Lung (tissue), 11 donors: ENCODE measurements at regions not wholly inside any gene's neighbourhood (a gene's known extent, or its start where the extent isn't known, plus 50 kb on each side); places are given as distances from the start of the nearest gene placed in this dataset.

Experiments used
- ATAC-seq: fragments of 200-7000 bp; cut with Tn5 transposase; one replicate; pipeline ENCODE4 v1.9.1; 2020; ENCODE audit warnings: moderate number of reproducible peaks; ENCODE audit not compliant: insufficient read depth, low FRiP score
- DNase-seq, 3 donors: peaks; one replicate each; pipeline ENCODE4 v3.0.0-alpha.2; 2013 to 2017
- H3K27ac ChIP-seq, 2 donors: one replicate each; pipeline ENCODE4 v1.5.1; 2013; ENCODE audit warnings: mild to moderate bottlenecking in 2 of 2, moderate library complexity in 2 of 2, control low read depth in 1 of 2, inconsistent platforms in 1 of 2, low read depth in 1 of 2, low read length in 1 of 2
- H3K27me3 ChIP-seq, 3 donors: one replicate each; pipeline ENCODE4 v1.5.1; 2013; ENCODE audit warnings: low read length in 2 of 3; ENCODE audit not compliant: control insufficient read depth in 3 of 3, insufficient read depth in 3 of 3
- H3K36me3 ChIP-seq, 4 donors: one replicate each; pipeline ENCODE4 v1.5.1; 2013; ENCODE audit warnings: low read length in 4 of 4, mild to moderate bottlenecking in 1 of 4, moderate library complexity in 1 of 4; ENCODE audit not compliant: control insufficient read depth in 4 of 4, insufficient read depth in 4 of 4
- H3K4me1 ChIP-seq, 5 donors: one replicate each; pipeline ENCODE4 v1.5.1; 2013; ENCODE audit warnings: low read length in 5 of 5, mild to moderate bottlenecking in 2 of 5, moderate library complexity in 1 of 5; ENCODE audit not compliant: control insufficient read depth in 5 of 5, insufficient read depth in 5 of 5
- H3K4me3 ChIP-seq: one replicate; pipeline ENCODE4 v1.5.1; 2013; ENCODE audit warnings: mild to moderate bottlenecking, control low read depth, moderate library complexity
- H3K9ac ChIP-seq, 2 donors: one replicate each; pipeline ENCODE4 v1.5.1; 2013; ENCODE audit warnings: low read length in 2 of 2, control low read depth in 1 of 2; ENCODE audit not compliant: insufficient read depth in 1 of 2
- H3K9me3 ChIP-seq, 4 donors: one replicate each; pipeline ENCODE4 v1.5.1; 2013; ENCODE audit warnings: low read length in 3 of 4, mild to moderate bottlenecking in 1 of 4, moderate library complexity in 1 of 4; ENCODE audit not compliant: control insufficient read depth in 4 of 4, insufficient read depth in 3 of 4
- CTCF ChIP-seq: IDR thresholded peaks from 2 replicates; pipeline ENCODE4 v1.5.1; 2012; ENCODE audit warnings: mild to moderate bottlenecking; ENCODE audit errors: control extremely low read depth, extremely low read depth
- WGBS, 2 donors: extraction: QIAGEN DNeasy Blood & Tissue Kit; methylation state at CpG; one replicate each; pipeline ENCODE4 v1.1.7; 2013; 5-methylcytosine and 5-hydroxymethylcytosine counted together
- donor health status: control.
- donor health status: control.
- donor health status: Bipolar disorder and iron deficiency.
- donor health status: healthy.
- donor health status: DM: yes; HTN: yes; CAD: no.

- no peak for ATAC-seq
- Histone ChIP-seq H3K4me1 (peaks cover 0 to 4% (median 0%) of the 10 kb centered on the region in 5 donors), H3K27me3 (no peaks in the 10 kb centered on the region), H3K4me3 (no peak overlapping the region), H3K9ac (no peak overlapping the region), H3K27ac (no peak overlapping the region), H3K36me3 (no peaks in the 10 kb centered on the region), H3K9me3 (no peaks in the 10 kb centered on the region)
- 92 to 95% methylated on average over 3 of the region's 3 CpGs for WGBS, 2 donors
- DNase-seq: no peak
- TF ChIP-seq CTCF: no peak
Observed at GRCh38 chr3:110066206-110066605, 728.9 kb upstream of the DPPA4 start.

- DNase-seq: peak in 1 of 3 donors; percentile 8
- ATAC-seq: no peak
- H3K27ac ChIP-seq: no peak overlapping the region
- H3K4me3 ChIP-seq: no peak overlapping the region
- H3K4me1 ChIP-seq: peaks cover 0 to 4% (median 0%) of the 10 kb centered on the region in 5 donors
- H3K27me3 ChIP-seq: no peaks in the 10 kb centered on the region
- TF ChIP-seq CTCF: no peak
- no peaks in the 10 kb centered on the region for H3K36me3 ChIP-seq
- H3K9ac ChIP-seq: no peak overlapping the region
- 78 to 91% methylated on average over 1 of the region's 1 CpG for WGBS, 2 donors
- peaks cover 0 to 2% (median 0%) of the 10 kb centered on the region in 4 donors for H3K9me3 ChIP-seq
Observed at GRCh38 chr3:110067527-110067926, 730.2 kb upstream of the DPPA4 start.

GRCh38 chr3:110069761-110070160 is 732.4 kb upstream of the DPPA4 start:
- peaks cover 0 to 4% (median 0%) of the 10 kb centered on the region in 5 donors for H3K4me1 ChIP-seq
- no peaks in the 10 kb centered on the region for H3K36me3 ChIP-seq
- WGBS, 2 donors: 63 to 70% methylated on average over 2 of the region's 2 CpGs
- H3K4me3 ChIP-seq: no peak overlapping the region
- TF ChIP-seq CTCF: no peak
- DNase-seq (no peak), ATAC-seq (no peak)
- no peak overlapping the region for H3K27ac ChIP-seq
- H3K9ac ChIP-seq: no peak overlapping the region
- H3K9me3 ChIP-seq: peaks cover 0 to 2% (median 0%) of the 10 kb centered on the region in 4 donors
- H3K27me3 ChIP-seq: no peaks in the 10 kb centered on the region
